Neural progenitor cell (in vitro differentiated cells): ENCODE measurements at regions not wholly inside any gene's neighbourhood (a gene's known extent, or its start where the extent isn't known, plus 50 kb on each side); places are given as distances from the start of the nearest gene placed in this dataset.

Experiments
- DNase-seq: peaks from one replicate; pipeline ENCODE4 v3.0.0-alpha.2; 2016; ENCODE audit warnings: low spot score
- H2AFZ ChIP-seq: fragments of 200-600 bp; sonication (generic); replicated peaks from 2 replicates; pipeline ENCODE4 v1.6.1; 2016; ENCODE audit warnings: antibody characterized with exemption
- H3F3A ChIP-seq: fragments of 200-600 bp; sonication (generic); 2 replicates; pipeline ENCODE4 v1.6.1; 2016; ENCODE audit warnings: antibody characterized with exemption, low read depth
- H3K27ac ChIP-seq: fragments of 200-600 bp; sonication (generic); 2 replicates; pipeline ENCODE4 v1.5.1; 2016; ENCODE audit warnings: mild to moderate bottlenecking
- H3K27me3 ChIP-seq: fragments of 200-600 bp; sonication (generic); 2 replicates; pipeline ENCODE4 v1.6.1; 2016; ENCODE audit warnings: mild to moderate bottlenecking, moderate library complexity
- H3K36me3 ChIP-seq: fragments of 200-600 bp; sonication (generic); 2 replicates; pipeline ENCODE4 v1.5.1; 2016
- H3K4me1 ChIP-seq: fragments of 200-600 bp; sonication (generic); 2 replicates; pipeline ENCODE4 v1.6.1; 2016; ENCODE audit warnings: mixed run types
- H3K4me2 ChIP-seq: fragments of 200-600 bp; sonication (generic); 2 replicates; pipeline ENCODE4 v1.6.1; 2016
- H3K4me3 ChIP-seq: fragments of 200-600 bp; sonication (generic); 2 replicates; pipeline ENCODE4 v1.5.1; 2016
- H3K79me2 ChIP-seq: fragments of 200-600 bp; sonication (generic); 2 replicates; pipeline ENCODE4 v1.6.1; 2016; ENCODE audit warnings: low read depth
- H3K9ac ChIP-seq: fragments of 200-600 bp; sonication (generic); 2 replicates; pipeline ENCODE4 v1.6.1; 2016
- H3K9me3 ChIP-seq: fragments of 200-600 bp; sonication (generic); 2 replicates; pipeline ENCODE4 v1.5.1; 2016; ENCODE audit warnings: low read depth
- H4K20me1 ChIP-seq: fragments of 200-600 bp; sonication (generic); 2 replicates; pipeline ENCODE4 v1.6.1; 2016; ENCODE audit warnings: low read depth
- H3K27ac Mint-ChIP-seq: 3 replicates; pipeline ENCODE4 v1.8.0; 2021; ENCODE audit warnings: mixed read lengths
- H3K27me3 Mint-ChIP-seq: 2 replicates; pipeline ENCODE4 v1.8.0; 2022; ENCODE audit warnings: low read depth, mild to moderate bottlenecking, inconsistent platforms, moderate library complexity, mixed read lengths; ENCODE audit not compliant: insufficient read depth
- H3K36me3 Mint-ChIP-seq: 3 replicates; pipeline ENCODE4 v1.8.0; 2021; ENCODE audit warnings: mixed read lengths
- H3K4me1 Mint-ChIP-seq: 3 replicates; pipeline ENCODE4 v1.8.0; 2021; ENCODE audit warnings: mixed read lengths
- H3K4me3 Mint-ChIP-seq: 3 replicates; pipeline ENCODE4 v1.8.0; 2021; ENCODE audit warnings: mild to moderate bottlenecking, moderate library complexity, mixed read lengths
- H3K9me3 Mint-ChIP-seq: 3 replicates; pipeline ENCODE4 v1.8.0; 2020; ENCODE audit warnings: mixed read lengths
- EZH2 ChIP-seq: fragments of 200-600 bp; sonication (generic); IDR thresholded peaks from 2 replicates; pipeline ENCODE4 v1.6.1; 2017; ENCODE audit warnings: antibody characterized with exemption, mild to moderate bottlenecking, moderate library complexity
- EZH2phosphoT487 ChIP-seq: fragments of 200-600 bp; sonication (generic); IDR thresholded peaks from 2 replicates; pipeline ENCODE4 v1.6.1; 2017; ENCODE audit warnings: antibody characterized with exemption
- TF ChIP-seq, protein P1 (sequence below): fragments of 200-600 bp; sonication (generic); IDR thresholded peaks from 2 replicates; pipeline ENCODE4 v1.5.1; 2017; ENCODE audit warnings: antibody characterized with exemption, mild to moderate bottlenecking

DNA sequence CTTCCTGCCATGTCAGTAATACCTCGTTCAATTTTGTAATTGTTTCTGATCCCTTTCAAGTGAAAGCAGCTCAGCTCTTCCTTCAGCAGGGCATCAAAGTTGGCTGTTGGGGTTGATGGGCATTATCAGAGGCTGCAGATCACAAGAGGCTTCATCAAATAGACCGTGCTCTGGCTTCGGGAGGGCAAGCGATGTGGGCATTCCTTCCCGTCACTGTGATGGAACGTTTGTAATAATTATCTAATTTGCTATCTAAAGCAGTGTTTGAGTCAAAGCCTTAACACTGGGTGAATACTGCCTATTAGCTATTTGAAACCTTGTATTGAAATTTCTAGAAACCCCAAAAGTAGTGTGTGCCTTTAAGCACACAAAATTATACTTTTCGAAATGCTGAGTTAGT, 170.1 kb downstream of the OTUD1 start:
- Histone ChIP-seq H3K27me3 (no peaks in the 10 kb centered on the region), H4K20me1 (no peaks in the 10 kb centered on the region), H2AFZ (no peak overlapping the region), H3K79me2 (no peaks in the 10 kb centered on the region), H3F3A (no peaks in the 10 kb centered on the region), H3K4me2 (no peak overlapping the region), H3K4me3 (no peak overlapping the region), H3K9ac (no peak overlapping the region), H3K9me3 (no peaks in the 10 kb centered on the region), H3K36me3 (no peaks in the 10 kb centered on the region), H3K4me1 (no peaks in the 10 kb centered on the region), H3K27ac (no peak overlapping the region)
- no peaks in the 10 kb centered on the region for H3K9me3 Mint-ChIP-seq
- H3K27me3 Mint-ChIP-seq: peaks cover 5% of the 10 kb centered on the region
- H3K4me3 Mint-ChIP-seq: no peak overlapping the region
- H3K36me3 Mint-ChIP-seq: no peaks in the 10 kb centered on the region
- DNase-seq: no peak
- H3K4me1 Mint-ChIP-seq: peaks cover 16% of the 10 kb centered on the region
- H3K27ac Mint-ChIP-seq: no peak overlapping the region
- TF ChIP-seq, protein P1, sequence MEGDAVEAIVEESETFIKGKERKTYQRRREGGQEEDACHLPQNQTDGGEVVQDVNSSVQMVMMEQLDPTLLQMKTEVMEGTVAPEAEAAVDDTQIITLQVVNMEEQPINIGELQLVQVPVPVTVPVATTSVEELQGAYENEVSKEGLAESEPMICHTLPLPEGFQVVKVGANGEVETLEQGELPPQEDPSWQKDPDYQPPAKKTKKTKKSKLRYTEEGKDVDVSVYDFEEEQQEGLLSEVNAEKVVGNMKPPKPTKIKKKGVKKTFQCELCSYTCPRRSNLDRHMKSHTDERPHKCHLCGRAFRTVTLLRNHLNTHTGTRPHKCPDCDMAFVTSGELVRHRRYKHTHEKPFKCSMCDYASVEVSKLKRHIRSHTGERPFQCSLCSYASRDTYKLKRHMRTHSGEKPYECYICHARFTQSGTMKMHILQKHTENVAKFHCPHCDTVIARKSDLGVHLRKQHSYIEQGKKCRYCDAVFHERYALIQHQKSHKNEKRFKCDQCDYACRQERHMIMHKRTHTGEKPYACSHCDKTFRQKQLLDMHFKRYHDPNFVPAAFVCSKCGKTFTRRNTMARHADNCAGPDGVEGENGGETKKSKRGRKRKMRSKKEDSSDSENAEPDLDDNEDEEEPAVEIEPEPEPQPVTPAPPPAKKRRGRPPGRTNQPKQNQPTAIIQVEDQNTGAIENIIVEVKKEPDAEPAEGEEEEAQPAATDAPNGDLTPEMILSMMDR: no peak
- TF ChIP-seq EZH2phosphoT487 (no peak), EZH2 (no peak)

DNA sequence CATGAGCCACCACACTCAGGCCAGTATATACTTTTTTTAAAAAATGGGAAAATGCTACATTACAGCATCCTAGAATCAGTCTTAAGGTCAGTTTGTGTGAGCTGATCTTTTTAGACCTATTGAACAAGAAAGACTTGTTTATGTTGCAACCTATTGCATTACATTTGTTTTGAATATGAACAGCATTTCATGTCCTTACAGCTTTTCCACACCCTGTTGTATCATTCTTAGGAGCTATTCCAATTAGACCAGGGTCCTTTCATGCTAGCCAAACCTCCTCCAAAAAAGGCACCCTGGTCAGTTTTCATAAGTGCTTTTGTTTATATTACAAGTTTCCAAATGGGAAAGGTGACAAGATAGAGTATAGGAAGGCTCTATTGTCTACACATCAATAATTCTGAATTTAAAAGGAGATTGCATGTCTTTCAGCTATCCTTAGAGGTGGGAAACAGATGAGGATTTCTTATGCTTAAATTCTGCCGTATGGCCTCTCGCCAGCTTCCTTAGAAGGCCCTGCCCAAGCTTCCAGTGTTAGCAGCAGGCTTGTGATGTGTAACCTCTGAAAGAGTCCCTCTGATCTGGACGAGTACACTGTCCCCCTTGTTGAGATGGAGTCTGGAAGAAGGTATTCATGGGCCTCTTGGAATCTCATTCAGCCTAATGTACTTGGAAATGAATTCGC, 171.9 kb downstream of the OTUD1 start:
- H3K27ac ChIP-seq: no peak overlapping the region
- H3K4me1 ChIP-seq: no peaks in the 10 kb centered on the region
- no peak overlapping the region for H3K4me2 ChIP-seq
- no peaks in the 10 kb centered on the region for H3K36me3 ChIP-seq
- Mint-ChIP-seq H3K4me3 (no peak overlapping the region), H3K4me1 (peaks cover 16% of the 10 kb centered on the region), H3K9me3 (no peaks in the 10 kb centered on the region), H3K27me3 (peaks cover 5% of the 10 kb centered on the region), H3K27ac (no peak overlapping the region), H3K36me3 (no peaks in the 10 kb centered on the region)
- H2AFZ ChIP-seq: no peak overlapping the region
- no peak for TF ChIP-seq EZH2phosphoT487
- TF ChIP-seq EZH2: no peak
- TF ChIP-seq, protein P1: no peak
- H3K4me3 ChIP-seq: no peak overlapping the region
- no peaks in the 10 kb centered on the region for H3F3A ChIP-seq
- H3K27me3 ChIP-seq: no peaks in the 10 kb centered on the region
- H4K20me1 ChIP-seq: no peaks in the 10 kb centered on the region
- H3K9me3 ChIP-seq: no peaks in the 10 kb centered on the region
- no peak for DNase-seq
- H3K9ac ChIP-seq: no peak overlapping the region
- no peaks in the 10 kb centered on the region for H3K79me2 ChIP-seq

DNA sequence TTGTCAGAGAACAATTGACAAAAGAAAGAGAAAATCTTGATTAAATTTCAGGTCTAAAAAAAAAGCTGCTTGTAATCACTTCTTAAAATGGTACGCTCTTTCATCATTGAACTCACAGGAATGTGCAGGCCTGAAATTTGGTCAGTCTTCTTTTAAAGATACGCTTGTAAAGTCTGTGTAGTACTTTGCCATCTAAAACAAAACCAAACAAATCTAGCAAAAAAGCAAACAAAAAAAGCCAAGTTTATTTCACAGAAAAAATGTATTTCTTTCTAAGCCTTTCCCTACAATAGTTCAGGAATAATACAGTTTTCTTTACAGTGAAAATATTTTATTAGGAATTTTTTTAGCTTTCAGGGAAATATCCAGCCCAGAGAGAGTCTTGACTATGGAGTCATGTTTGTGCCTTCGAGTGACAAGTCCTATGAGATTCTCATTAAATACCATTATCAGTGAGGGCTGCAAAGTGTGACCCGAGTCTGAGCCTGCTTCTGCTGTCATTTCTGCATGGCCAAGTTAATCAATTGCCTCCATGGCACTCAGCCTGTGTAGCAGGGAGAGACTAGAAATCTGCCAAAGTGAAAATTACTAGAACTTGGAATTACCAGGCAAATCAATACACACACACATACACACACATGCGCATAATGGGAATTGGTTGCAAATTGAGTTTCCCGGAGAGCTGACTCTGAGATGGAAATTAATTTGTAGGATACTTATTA, 172.6 kb downstream of the OTUD1 start:
- Histone ChIP-seq H3F3A (no peaks in the 10 kb centered on the region), H4K20me1 (no peaks in the 10 kb centered on the region), H3K4me3 (no peak overlapping the region), H3K27ac (no peak overlapping the region), H3K9me3 (no peaks in the 10 kb centered on the region), H2AFZ (no peak overlapping the region), H3K27me3 (no peaks in the 10 kb centered on the region), H3K4me1 (no peaks in the 10 kb centered on the region), H3K9ac (no peak overlapping the region), H3K4me2 (no peak overlapping the region), H3K36me3 (no peaks in the 10 kb centered on the region), H3K79me2 (no peaks in the 10 kb centered on the region)
- DNase-seq: no peak
- TF ChIP-seq, protein P1: no peak
- TF ChIP-seq EZH2phosphoT487: no peak
- no peak for TF ChIP-seq EZH2
- Mint-ChIP-seq H3K36me3 (no peaks in the 10 kb centered on the region), H3K27ac (no peak overlapping the region), H3K4me3 (no peak overlapping the region), H3K4me1 (peaks cover 11% of the 10 kb centered on the region), H3K9me3 (no peaks in the 10 kb centered on the region), H3K27me3 (peaks cover 5% of the 10 kb centered on the region)
